ENCODE measurements at regions not wholly inside any gene's neighbourhood (a gene's known extent, or its start where the extent isn't known, plus 50 kb on each side); places are given as distances from the start of the nearest gene placed in this dataset.

- BruUV-seq (replicated peaks), result no TSS peak
- Mint-ChIP-seq H3K4me3 (ENCODE audit: low read depth, unreplicated experiment) (no peak overlapping the region), H3K27me3 (ENCODE audit: unreplicated experiment) (no peaks in the 10 kb centered on the region), H3K36me3 (ENCODE audit: insufficient read depth, unreplicated experiment) (no peaks in the 10 kb centered on the region), H3K4me1 (ENCODE audit: low read depth, unreplicated experiment) (no peaks in the 10 kb centered on the region), H3K9me3 (ENCODE audit: low read depth, unreplicated experiment) (no peaks in the 10 kb centered on the region), H3K27ac (ENCODE audit: unreplicated experiment) (no peak overlapping the region)
- intact Hi-C loops (cut with micrococcal nuclease; ENCODE audit: unreplicated experiment), result no loop called here
- CTCF ChIA-PET, result no interaction called here
- TF ChIP-seq CTCF (IDR thresholded peaks at IDR 0.05; ENCODE audit: unreplicated experiment), result no peak
- DNase-seq, result no peak
These were observed 55.7 kb upstream of the SLC7A11 start for GRCh38 chr4:138297743-138298405.

- CTCF ChIA-PET, result no interaction called here
- no peak for DNase-seq
- intact Hi-C loops (cut with micrococcal nuclease; ENCODE audit: unreplicated experiment), result no loop called here
- Mint-ChIP-seq H3K27ac (ENCODE audit: unreplicated experiment) (no peak overlapping the region), H3K36me3 (ENCODE audit: insufficient read depth, unreplicated experiment) (no peaks in the 10 kb centered on the region), H3K27me3 (ENCODE audit: unreplicated experiment) (no peaks in the 10 kb centered on the region), H3K4me3 (ENCODE audit: low read depth, unreplicated experiment) (no peak overlapping the region), H3K4me1 (ENCODE audit: low read depth, unreplicated experiment) (no peaks in the 10 kb centered on the region), H3K9me3 (ENCODE audit: low read depth, unreplicated experiment) (no peaks in the 10 kb centered on the region)
- no TSS peak for BruUV-seq (replicated peaks)
- TF ChIP-seq CTCF (IDR thresholded peaks at IDR 0.05; ENCODE audit: unreplicated experiment), result no peak
These were observed 50.2 kb upstream of the SLC7A11 start for GRCh38 chr4:138292321-138292720.

Measured in Calu3 (cell line).